H1 (cell line): ENCODE measurements at regions not wholly inside any gene's neighbourhood (a gene's known extent, or its start where the extent isn't known, plus 50 kb on each side); places are given as distances from the start of the nearest gene placed in this dataset.

Experiments
- CTCF ChIA-PET: fragments of 300-600 bp; sonication (Branson Sonifier 250); formaldehyde crosslinking; loops from one replicate; lab custom pipeline; 2021; ENCODE audit not compliant: partially characterized antibody; lab: Charles Lee
- POLR2A ChIA-PET: fragments of 300-600 bp; sonication (Branson Sonifier 250); formaldehyde crosslinking; loops from one replicate; lab custom pipeline; 2021; ENCODE audit warnings: inconsistent platforms; ENCODE audit not compliant: partially characterized antibody; lab: Charles Lee
- DNase-seq, 2 experiments: peaks; one replicate each; pipeline versions ENCODE4 v3.0.0 to v3.0.0-alpha.2; 2010 to 2022; ENCODE audit warnings: low spot score in 2 of 2, low read depth in 1 of 2, mixed read lengths in 1 of 2
- FAIRE-seq: peaks from 2 replicates; lab custom pipeline; 2011; peaks lifted over from hg19 to GRCh38; lab: Jason Lieb, UNC
- H2AFZ ChIP-seq: 2 replicates; pipeline ENCODE4 v1.8.1; 2012; ENCODE audit warnings: low read length, inconsistent platforms
- H2AK5ac ChIP-seq: 2 replicates; pipeline ENCODE4 v1.6.1; 2013; ENCODE audit warnings: low read depth, low read length
- H2BK120ac ChIP-seq: replicated peaks from 2 replicates; pipeline ENCODE3; 2013; ENCODE audit warnings: low read depth, low read length, inconsistent platforms
- H2BK12ac ChIP-seq: 2 replicates; pipeline ENCODE4 v1.6.1; 2013; ENCODE audit warnings: low read depth, low read length
- H2BK15ac ChIP-seq: 2 replicates; pipeline ENCODE4 v1.6.1; 2013; ENCODE audit warnings: low read length
- H2BK20ac ChIP-seq: 2 replicates; pipeline ENCODE4 v1.6.1; 2013; ENCODE audit warnings: low read length
- H2BK5ac ChIP-seq: 2 replicates; pipeline ENCODE4 v1.6.1; 2013; ENCODE audit warnings: low read depth, low read length
- H3K14ac ChIP-seq: 2 replicates; pipeline ENCODE4 v1.6.1; 2013; ENCODE audit warnings: inconsistent platforms; ENCODE audit not compliant: insufficient read length
- H3K18ac ChIP-seq: 2 replicates; pipeline ENCODE4 v1.6.1; 2013; ENCODE audit warnings: low read length; ENCODE audit errors: extremely low read depth
- H3K23ac ChIP-seq: 2 replicates; pipeline ENCODE4 v1.6.1; 2013; ENCODE audit warnings: inconsistent platforms; ENCODE audit not compliant: insufficient read length
- H3K23me2 ChIP-seq: 2 replicates; pipeline ENCODE4 v1.6.1; 2013; ENCODE audit warnings: low read depth, low read length
- H3K27ac ChIP-seq: 2 replicates; pipeline ENCODE4 v1.6.1; 2011; ENCODE audit warnings: low read depth, low read length, inconsistent platforms
- H3K27me3 ChIP-seq, 4 experiments: replicated peaks in 1 of 4; 1 replicate in 1 of 4; 2 replicates in 3 of 4; pipeline versions ENCODE4 v1.6.1 to v1.8.1; 2011 to 2013; ENCODE audit warnings: low read length in 3 of 4, mild to moderate bottlenecking in 3 of 4, inconsistent platforms in 2 of 4, mixed read lengths in 2 of 4, moderate library complexity in 1 of 4; ENCODE audit not compliant: control insufficient read depth in 3 of 4, insufficient read depth in 3 of 4; ENCODE audit errors: extremely low read depth in 1 of 4
- H3K36me3 ChIP-seq, 4 experiments: 2 replicates each; pipeline versions ENCODE4 v1.6.1 to v1.8.1; 2011 to 2013; ENCODE audit warnings: mild to moderate bottlenecking in 4 of 4, low read length in 3 of 4, moderate library complexity in 2 of 4, control low read depth in 1 of 4, inconsistent platforms in 1 of 4; ENCODE audit not compliant: insufficient read depth in 4 of 4, control insufficient read depth in 2 of 4
- H3K4ac ChIP-seq: replicated peaks from 2 replicates; pipeline ENCODE3; 2013; ENCODE audit warnings: low read length, low read depth, mixed read lengths, inconsistent platforms; ENCODE audit not compliant: insufficient read length
- H3K4me1 ChIP-seq, 4 experiments: replicated peaks in 1 of 4; 1 replicate in 1 of 4; 2 replicates in 3 of 4; pipeline versions ENCODE4 v1.6.1 to v1.8.1; 2011 to 2013; ENCODE audit warnings: low read length in 3 of 4, inconsistent platforms in 2 of 4, mixed read lengths in 1 of 4; ENCODE audit not compliant: insufficient read depth in 4 of 4, control insufficient read depth in 3 of 4
- H3K4me2 ChIP-seq, 2 experiments: 2 replicates each; pipeline versions ENCODE4 v1.6.1 to v1.8.1; 2011 to 2013; ENCODE audit warnings: low read depth in 2 of 2, low read length in 2 of 2, control low read depth in 1 of 2, inconsistent platforms in 1 of 2, mild to moderate bottlenecking in 1 of 2; ENCODE audit not compliant: insufficient read depth in 1 of 2
- H3K4me3 ChIP-seq, 4 experiments: fragments of 200-600, 300-600 bp in 1 of 4; sonication (generic), shearing (Covaris generic), sonication (Bioruptor Twin) in 1 of 4; 2 replicates each; pipeline versions ENCODE4 v1.5.1 to v1.8.1; 2011 to 2016; ENCODE audit warnings: low read length in 4 of 4, low read depth in 3 of 4, control low read depth in 2 of 4, inconsistent platforms in 2 of 4, mild to moderate bottlenecking in 2 of 4, mixed read lengths in 1 of 4, moderate library complexity in 1 of 4; ENCODE audit not compliant: insufficient read depth in 2 of 4; ENCODE audit errors: extremely low read depth in 1 of 4
- H3K56ac ChIP-seq: replicated peaks from 2 replicates; pipeline ENCODE3; 2013; ENCODE audit warnings: low read depth, mild to moderate bottlenecking, mixed read lengths, low read length, inconsistent platforms; ENCODE audit not compliant: insufficient read length
- H3K79me1 ChIP-seq: 2 replicates; pipeline ENCODE4 v1.6.1; 2013; ENCODE audit warnings: low read depth, low read length, control low read depth
- H3K79me2 ChIP-seq, 2 experiments: 2 replicates each; pipeline versions ENCODE4 v1.6.1 to v1.8.1; 2012 to 2013; ENCODE audit warnings: low read length in 2 of 2, mild to moderate bottlenecking in 2 of 2, inconsistent platforms in 1 of 2; ENCODE audit not compliant: insufficient read depth in 2 of 2, control insufficient read depth in 1 of 2
- H3K9ac ChIP-seq, 4 experiments: replicated peaks in 1 of 4; 1 replicate in 1 of 4; 2 replicates in 3 of 4; pipeline versions ENCODE4 v1.6.1 to v1.8.1; 2011 to 2013; ENCODE audit warnings: low read depth in 3 of 4, low read length in 3 of 4, control low read depth in 2 of 4, mild to moderate bottlenecking in 2 of 4, moderate library complexity in 2 of 4, inconsistent platforms in 1 of 4; ENCODE audit errors: extremely low read depth in 1 of 4
- H3K9me3 ChIP-seq, 2 experiments: 2 replicates each; pipeline versions ENCODE4 v1.6.1 to v1.8.1; 2012 to 2013; ENCODE audit warnings: mild to moderate bottlenecking in 2 of 2, moderate library complexity in 2 of 2, control low read depth in 1 of 2, inconsistent platforms in 1 of 2, low read depth in 1 of 2, low read length in 1 of 2, mixed read lengths in 1 of 2; ENCODE audit not compliant: insufficient read depth in 2 of 2
- H4K20me1 ChIP-seq, 2 experiments: replicated peaks in 1 of 2; 2 replicates each; pipeline versions ENCODE3 to v1.8.1; 2011 to 2013; ENCODE audit warnings: inconsistent platforms in 2 of 2, low read length in 2 of 2, mild to moderate bottlenecking in 1 of 2; ENCODE audit not compliant: insufficient read depth in 2 of 2, control insufficient read depth in 1 of 2
- H4K5ac ChIP-seq: 2 replicates; pipeline ENCODE4 v1.6.1; 2013; ENCODE audit warnings: low read length, low read depth, mixed read lengths, inconsistent platforms; ENCODE audit not compliant: insufficient read length
- H4K8ac ChIP-seq: 2 replicates; pipeline ENCODE4 v1.8.0; 2013; ENCODE audit warnings: mild to moderate bottlenecking, moderate library complexity, low read length, inconsistent platforms; ENCODE audit not compliant: insufficient read depth; ENCODE audit errors: extremely low read depth
- H4K91ac ChIP-seq: replicated peaks from 2 replicates; pipeline ENCODE3; 2013; ENCODE audit warnings: low read length, mixed read lengths, inconsistent platforms; ENCODE audit not compliant: insufficient read length
- NRF1 ChIP-seq: IDR thresholded peaks from 2 replicates; pipeline ENCODE4 v1.6.1; 2011; ENCODE audit warnings: mild to moderate bottlenecking, low read depth, low read length, improper control_type of control experiment
- WGBS, 2 experiments: shearing (Covaris generic) in 1 of 2; methylation state at CpG; one replicate each; pipeline versions ENCODE4 v1.1.6 to v1.1.7; 2013 to 2015; ENCODE audit warnings: low lambda C conversion rate in 2 of 2, mixed read lengths in 2 of 2, inconsistent platforms in 1 of 2, low coverage in 1 of 2, missing lambda C conversion rate in 1 of 2; ENCODE audit not compliant: insufficient replicate concordance in 2 of 2, insufficient coverage in 1 of 2, insufficient read length in 1 of 2; ENCODE audit errors: extremely low coverage in 1 of 2, missing lambda C conversion rate in 1 of 2; 5-methylcytosine and 5-hydroxymethylcytosine counted together
- TF ChIP-seq, protein P1 (sequence below): IDR thresholded peaks from 2 replicates; pipeline ENCODE4 v1.6.1; 2012; ENCODE audit warnings: low read length, inconsistent platforms

GRCh38 chr16:80002261-80002660, 401.7 kb upstream of the MAF start:
- no peak overlapping the region for H2BK5ac ChIP-seq
- DNase-seq: no peak
- no peaks in the 10 kb centered on the region for H3K79me2 ChIP-seq
- H3K27ac ChIP-seq: no peak overlapping the region
- no peak overlapping the region for H3K4me3 ChIP-seq
- H3K4me1 ChIP-seq: peaks cover 0 to 2% (median 0%) of the 10 kb centered on the region in 4 experiments; a peak in 2 of 7 replicates
- no peak overlapping the region for H3K9ac ChIP-seq
- no peak overlapping the region for H2AK5ac ChIP-seq
- no peak overlapping the region for H2AFZ ChIP-seq
- ChIA-PET POLR2A (no interaction called here), CTCF (no interaction called here)
- no peak overlapping the region for H3K18ac ChIP-seq
- no peaks in the 10 kb centered on the region for H3K79me1 ChIP-seq
- no peak overlapping the region for H2BK15ac ChIP-seq
- H4K91ac ChIP-seq: no peak overlapping the region
- no peak overlapping the region for H2BK20ac ChIP-seq
- no peak overlapping the region for H2BK120ac ChIP-seq
- no peaks in the 10 kb centered on the region for H3K23me2 ChIP-seq
- H3K14ac ChIP-seq: no peak overlapping the region
- no peak overlapping the region for H4K8ac ChIP-seq
- H4K5ac ChIP-seq: no peak overlapping the region
- H3K4ac ChIP-seq: no peak overlapping the region
- 87% methylated on average over 2 of the region's 2 CpGs; no CpG with 5 or more reads in 1 of the 2 experiments for WGBS, 2 experiments
- H3K9me3 ChIP-seq: no peaks in the 10 kb centered on the region
- no peaks in the 10 kb centered on the region for H3K36me3 ChIP-seq
- no peak overlapping the region for H3K56ac ChIP-seq
- no peak for FAIRE-seq
- no peak overlapping the region for H3K23ac ChIP-seq
- no peak overlapping the region for H2BK12ac ChIP-seq
- no peaks in the 10 kb centered on the region for H3K27me3 ChIP-seq
- H4K20me1 ChIP-seq: no peaks in the 10 kb centered on the region
- TF ChIP-seq, protein P1, sequence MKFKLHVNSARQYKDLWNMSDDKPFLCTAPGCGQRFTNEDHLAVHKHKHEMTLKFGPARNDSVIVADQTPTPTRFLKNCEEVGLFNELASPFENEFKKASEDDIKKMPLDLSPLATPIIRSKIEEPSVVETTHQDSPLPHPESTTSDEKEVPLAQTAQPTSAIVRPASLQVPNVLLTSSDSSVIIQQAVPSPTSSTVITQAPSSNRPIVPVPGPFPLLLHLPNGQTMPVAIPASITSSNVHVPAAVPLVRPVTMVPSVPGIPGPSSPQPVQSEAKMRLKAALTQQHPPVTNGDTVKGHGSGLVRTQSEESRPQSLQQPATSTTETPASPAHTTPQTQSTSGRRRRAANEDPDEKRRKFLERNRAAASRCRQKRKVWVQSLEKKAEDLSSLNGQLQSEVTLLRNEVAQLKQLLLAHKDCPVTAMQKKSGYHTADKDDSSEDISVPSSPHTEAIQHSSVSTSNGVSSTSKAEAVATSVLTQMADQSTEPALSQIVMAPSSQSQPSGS: no peak
- TF ChIP-seq NRF1: no peak
- no peak overlapping the region for H3K4me2 ChIP-seq
